Nephron progenitor cell (in vitro differentiated cells): ENCODE measurements at regions not wholly inside any gene's neighbourhood (a gene's known extent, or its start where the extent isn't known, plus 50 kb on each side); places are given as distances from the start of the nearest gene placed in this dataset.

Source experiments
- DNase-seq: peaks from one replicate; pipeline ENCODE4 v3.0.0; 2021
- H3K27ac Mint-ChIP-seq: 2 replicates; pipeline ENCODE4 v1.8.0; 2021; ENCODE audit warnings: mild to moderate bottlenecking, moderate library complexity, mixed read lengths
- H3K27me3 Mint-ChIP-seq: 2 replicates; pipeline ENCODE4 v1.8.0; 2021; ENCODE audit warnings: mild to moderate bottlenecking, low read depth, mixed read lengths; ENCODE audit not compliant: poor library complexity
- H3K36me3 Mint-ChIP-seq: 2 replicates; pipeline ENCODE4 v1.8.0; 2021; ENCODE audit warnings: low read depth, mixed read lengths
- H3K4me1 Mint-ChIP-seq: 2 replicates; pipeline ENCODE4 v1.8.0; 2021; ENCODE audit warnings: mixed read lengths
- H3K4me3 Mint-ChIP-seq: 2 replicates; pipeline ENCODE4 v1.8.0; 2021; ENCODE audit warnings: mild to moderate bottlenecking, moderate library complexity, mixed read lengths
- H3K9me3 Mint-ChIP-seq: 2 replicates; pipeline ENCODE4 v1.8.0; 2021; ENCODE audit warnings: mild to moderate bottlenecking, moderate library complexity, mixed read lengths
- TF ChIP-seq, protein P1 (sequence below): fragments of 200-600 bp; sonication (generic); IDR thresholded peaks from 2 replicates; pipeline ENCODE4 v1.5.0; 2021; ENCODE audit warnings: antibody characterized with exemption

DNA sequence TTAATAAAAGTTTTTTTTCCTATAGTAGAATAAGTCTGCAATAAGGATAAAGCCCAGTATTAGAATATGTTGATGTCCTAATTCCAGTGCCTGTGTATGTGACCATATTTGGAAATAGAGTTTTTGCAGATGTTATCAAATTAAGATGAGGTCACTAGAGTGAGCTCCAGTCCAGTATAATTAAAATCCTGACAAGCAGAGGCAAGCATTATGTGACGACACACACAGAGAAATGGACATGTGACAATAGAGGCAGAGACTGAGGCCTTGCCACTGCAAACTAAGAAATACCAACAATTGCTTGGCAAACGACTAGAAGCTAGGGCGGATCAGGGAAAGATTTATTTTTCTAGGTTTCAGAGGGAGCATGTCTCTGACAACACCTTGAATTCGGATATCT lies 216.4 kb upstream of the CYLC2 start:
- TF ChIP-seq, protein P1, sequence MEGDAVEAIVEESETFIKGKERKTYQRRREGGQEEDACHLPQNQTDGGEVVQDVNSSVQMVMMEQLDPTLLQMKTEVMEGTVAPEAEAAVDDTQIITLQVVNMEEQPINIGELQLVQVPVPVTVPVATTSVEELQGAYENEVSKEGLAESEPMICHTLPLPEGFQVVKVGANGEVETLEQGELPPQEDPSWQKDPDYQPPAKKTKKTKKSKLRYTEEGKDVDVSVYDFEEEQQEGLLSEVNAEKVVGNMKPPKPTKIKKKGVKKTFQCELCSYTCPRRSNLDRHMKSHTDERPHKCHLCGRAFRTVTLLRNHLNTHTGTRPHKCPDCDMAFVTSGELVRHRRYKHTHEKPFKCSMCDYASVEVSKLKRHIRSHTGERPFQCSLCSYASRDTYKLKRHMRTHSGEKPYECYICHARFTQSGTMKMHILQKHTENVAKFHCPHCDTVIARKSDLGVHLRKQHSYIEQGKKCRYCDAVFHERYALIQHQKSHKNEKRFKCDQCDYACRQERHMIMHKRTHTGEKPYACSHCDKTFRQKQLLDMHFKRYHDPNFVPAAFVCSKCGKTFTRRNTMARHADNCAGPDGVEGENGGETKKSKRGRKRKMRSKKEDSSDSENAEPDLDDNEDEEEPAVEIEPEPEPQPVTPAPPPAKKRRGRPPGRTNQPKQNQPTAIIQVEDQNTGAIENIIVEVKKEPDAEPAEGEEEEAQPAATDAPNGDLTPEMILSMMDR, result no peak
- H3K9me3 Mint-ChIP-seq, result peaks cover 3% of the 10 kb centered on the region
- H3K4me3 Mint-ChIP-seq, result no peak overlapping the region

DNA sequence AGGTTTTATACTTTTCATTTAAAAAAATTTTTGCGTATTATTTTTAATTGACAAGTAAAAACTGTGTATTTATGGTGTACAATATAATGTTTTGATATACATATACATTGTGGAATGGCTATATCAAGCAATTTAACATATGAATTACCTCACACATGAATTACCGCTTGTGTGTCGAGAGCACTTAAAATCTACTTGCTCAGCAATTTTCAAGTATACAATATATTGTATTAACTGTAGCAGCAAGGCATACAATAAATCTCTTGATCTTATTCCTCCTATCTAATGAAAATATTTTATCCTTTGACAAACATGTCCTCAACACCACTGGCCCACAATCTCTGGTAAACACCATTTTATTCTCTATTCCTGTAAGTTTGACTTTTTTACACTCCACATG lies 224.4 kb upstream of the CYLC2 start:
- Mint-ChIP-seq H3K9me3 (no peaks in the 10 kb centered on the region), H3K4me1 (peaks cover 9% of the 10 kb centered on the region), H3K36me3 (no peaks in the 10 kb centered on the region), H3K27ac (no peak overlapping the region), H3K4me3 (no peak overlapping the region), H3K27me3 (peaks cover 2% of the 10 kb centered on the region)
- TF ChIP-seq, protein P1, result no peak
- no peak for DNase-seq

More for the DNA sequence above, 216.4 kb upstream of the CYLC2 start:
- DNase-seq, result no peak
- Mint-ChIP-seq H3K36me3 (no peaks in the 10 kb centered on the region), H3K27me3 (no peaks in the 10 kb centered on the region), H3K27ac (no peak overlapping the region), H3K4me1 (no peaks in the 10 kb centered on the region)

DNA sequence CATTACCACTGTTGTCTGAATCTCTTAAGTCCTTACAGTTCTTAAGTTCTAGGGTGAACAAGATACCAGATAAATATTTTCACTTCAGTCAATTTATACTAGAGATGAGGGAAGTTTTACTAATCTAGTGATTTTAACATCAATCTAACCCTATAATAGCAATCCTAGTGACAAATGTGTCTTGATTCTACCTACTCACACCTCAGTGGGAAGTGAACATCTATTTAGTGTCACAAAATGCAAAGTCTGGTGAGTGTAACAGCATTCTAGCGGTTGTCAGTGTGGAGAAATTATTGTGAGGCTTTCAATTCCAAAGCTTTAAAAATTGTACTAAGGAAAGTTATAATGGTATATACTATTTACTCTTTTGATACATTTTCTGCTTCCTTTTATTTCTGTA lies 225.8 kb upstream of the CYLC2 start:
- Mint-ChIP-seq H3K27me3 (peaks cover 2% of the 10 kb centered on the region), H3K27ac (no peak overlapping the region), H3K36me3 (no peaks in the 10 kb centered on the region), H3K4me3 (no peak overlapping the region), H3K9me3 (no peaks in the 10 kb centered on the region), H3K4me1 (peaks cover 9% of the 10 kb centered on the region)
- TF ChIP-seq, protein P1, result no peak
- DNase-seq, result no peak

DNA sequence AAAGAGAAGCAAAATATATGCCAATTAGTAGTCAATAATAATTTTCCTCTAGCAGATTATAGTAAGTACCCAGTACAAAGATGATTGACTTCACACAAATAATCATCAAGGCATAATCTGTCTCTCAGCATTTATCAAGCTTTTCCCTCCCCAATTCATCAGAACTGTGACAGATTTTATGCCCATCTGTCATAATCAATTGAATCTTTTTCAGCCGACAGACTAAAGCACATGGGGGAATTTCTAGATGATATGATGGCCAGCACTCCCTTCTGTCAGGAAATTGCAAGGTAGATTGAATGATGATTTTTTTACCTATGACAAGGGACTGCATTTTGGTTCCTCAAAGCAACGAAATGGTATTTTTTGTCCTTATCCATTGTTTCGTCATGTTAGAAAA lies 227.1 kb upstream of the CYLC2 start:
- TF ChIP-seq, protein P1, result no peak
- DNase-seq, result no peak
- H3K27ac Mint-ChIP-seq, result no peak overlapping the region
- no peaks in the 10 kb centered on the region for H3K27me3 Mint-ChIP-seq
- no peaks in the 10 kb centered on the region for H3K36me3 Mint-ChIP-seq
- H3K4me3 Mint-ChIP-seq, result no peak overlapping the region
- no peaks in the 10 kb centered on the region for H3K9me3 Mint-ChIP-seq
- H3K4me1 Mint-ChIP-seq, result peaks cover 9% of the 10 kb centered on the region

DNA sequence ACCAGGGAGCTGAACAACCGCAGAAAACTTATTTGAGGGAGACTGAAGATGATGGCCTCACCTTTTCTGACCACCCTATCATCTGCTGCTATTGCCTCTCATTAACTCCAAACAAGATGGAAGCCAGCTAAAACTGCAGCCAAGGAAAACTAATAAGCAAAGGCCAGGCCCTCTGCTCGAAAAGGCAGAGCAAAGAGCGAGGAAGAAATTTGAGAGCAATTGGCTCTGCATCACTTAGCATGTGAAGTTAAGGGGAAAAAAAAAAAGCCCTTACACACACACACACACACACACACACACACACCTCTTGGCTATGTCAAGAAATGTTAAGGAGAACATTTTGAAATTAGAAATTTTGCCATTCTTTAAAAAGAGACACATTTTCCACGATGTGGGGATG lies 228.1 kb upstream of the CYLC2 start:
- Mint-ChIP-seq H3K4me3 (no peak overlapping the region), H3K4me1 (peaks cover 9% of the 10 kb centered on the region), H3K27ac (peak overlapping the region; percentile 86), H3K36me3 (no peaks in the 10 kb centered on the region), H3K27me3 (no peaks in the 10 kb centered on the region), H3K9me3 (no peaks in the 10 kb centered on the region)
- TF ChIP-seq, protein P1, result no peak
- DNase-seq, result peak; percentile 3

DNA sequence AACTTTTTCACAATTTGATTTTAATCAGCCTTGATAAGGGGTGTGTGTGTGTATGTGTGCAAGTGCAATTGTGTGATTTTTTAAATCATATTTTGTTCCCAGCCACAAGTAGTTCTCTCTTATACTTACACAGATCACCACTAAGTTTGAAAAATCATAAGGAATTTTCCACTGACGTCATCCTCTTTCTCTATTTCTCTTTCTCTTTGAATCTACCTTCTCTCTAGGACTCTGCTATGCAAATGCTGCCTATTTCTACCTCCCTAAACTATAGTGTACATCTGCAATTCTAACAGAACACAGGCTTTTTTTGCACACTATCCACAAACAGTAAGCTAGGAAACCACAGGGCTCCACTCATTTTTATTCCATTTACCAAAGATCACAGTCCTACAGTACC lies 254.6 kb upstream of the CYLC2 start:
- Mint-ChIP-seq H3K27me3 (peaks cover 5% of the 10 kb centered on the region), H3K27ac (no peak overlapping the region), H3K9me3 (peaks cover 7% of the 10 kb centered on the region), H3K4me1 (no peaks in the 10 kb centered on the region), H3K4me3 (no peak overlapping the region), H3K36me3 (no peaks in the 10 kb centered on the region)
- no peak for DNase-seq
- TF ChIP-seq, protein P1, result no peak
